NCI-H1436 (cell line): ENCODE measurements at regions not wholly inside any gene's neighbourhood (a gene's known extent, or its start where the extent isn't known, plus 50 kb on each side); places are given as distances from the start of the nearest gene placed in this dataset.

ENCODE experiments used
- DNase-seq: peaks from one replicate; lab custom pipeline; 2025; lab: John Stamatoyannopoulos, UW

DNA sequence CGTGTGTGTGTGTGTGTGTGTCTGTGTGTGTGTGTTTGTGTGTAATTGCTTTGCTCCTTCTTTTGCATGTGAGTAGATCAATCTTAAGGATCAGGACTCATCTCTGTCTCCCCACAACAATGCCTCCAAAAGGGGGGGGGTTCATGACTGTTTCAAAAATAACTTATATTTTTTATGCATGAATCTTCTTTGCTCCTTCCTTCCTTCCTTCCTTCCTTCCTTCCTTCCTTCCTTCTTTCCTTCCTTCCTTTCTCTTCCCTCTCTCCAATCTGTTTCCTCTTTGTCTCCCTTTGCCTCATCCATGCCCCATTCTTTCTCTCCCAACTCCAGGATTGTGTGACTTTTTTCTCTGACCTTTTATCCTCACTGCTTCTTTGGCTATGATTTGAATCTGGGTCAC, 126.4 kb upstream of the OSMR start:
- DNase-seq = no peak

DNA sequence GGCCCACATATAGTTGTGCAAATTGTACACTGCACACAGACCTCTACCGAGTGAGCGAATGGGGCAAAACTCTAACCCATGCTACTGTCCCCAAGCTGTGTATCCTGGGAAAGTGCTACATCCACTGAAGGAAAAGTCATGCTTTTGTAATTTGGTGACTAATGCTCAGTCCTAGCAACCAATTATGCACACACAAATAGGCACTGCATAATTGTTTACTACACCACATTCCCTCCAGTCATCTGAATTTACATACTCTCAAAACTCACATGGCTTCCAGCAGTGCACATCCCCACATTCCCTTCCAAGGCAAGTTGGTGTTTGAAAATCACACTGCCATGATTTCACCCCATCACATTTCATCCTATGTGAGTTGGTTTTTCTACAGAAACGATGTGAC, 125.9 kb upstream of the OSMR start:
- DNase-seq = no peak

DNA sequence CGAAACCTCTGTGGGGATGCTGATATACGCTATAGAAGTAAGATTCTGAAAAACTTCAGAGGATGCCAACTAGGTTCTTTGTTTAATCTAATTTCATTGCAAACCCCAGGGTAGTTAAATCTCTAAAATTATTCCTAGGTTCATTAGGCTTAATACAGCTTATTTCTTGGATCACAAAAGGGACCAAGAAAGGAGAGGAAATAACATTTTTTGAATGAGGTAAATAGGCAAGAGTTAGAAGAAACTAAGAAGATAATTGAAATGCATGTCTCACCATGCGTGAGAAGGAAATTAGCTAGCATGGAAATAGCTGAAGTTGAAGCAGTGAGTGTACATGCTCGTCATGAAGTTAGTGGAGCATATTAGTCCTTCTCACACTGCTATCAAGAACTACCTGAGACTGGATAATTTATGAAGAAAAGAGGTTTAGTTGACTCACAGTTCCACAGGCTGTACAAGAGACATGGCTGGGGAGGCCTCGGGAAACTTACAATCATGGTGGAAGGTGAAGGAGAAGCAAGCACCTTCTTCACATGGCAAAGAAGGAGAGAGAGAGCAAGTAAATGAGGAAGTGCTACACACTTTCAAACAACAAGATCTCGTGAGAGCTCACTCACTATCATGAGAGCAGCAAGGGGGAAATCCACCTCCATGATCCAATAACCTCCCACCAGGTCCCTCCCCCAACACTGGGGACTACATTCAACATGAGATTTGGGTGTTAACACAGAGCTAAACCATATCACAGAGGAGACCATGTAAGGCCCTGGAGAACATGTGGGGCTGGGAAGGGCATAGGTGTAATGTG, 125.1 kb upstream of the OSMR start:
- DNase-seq = no peak

DNA sequence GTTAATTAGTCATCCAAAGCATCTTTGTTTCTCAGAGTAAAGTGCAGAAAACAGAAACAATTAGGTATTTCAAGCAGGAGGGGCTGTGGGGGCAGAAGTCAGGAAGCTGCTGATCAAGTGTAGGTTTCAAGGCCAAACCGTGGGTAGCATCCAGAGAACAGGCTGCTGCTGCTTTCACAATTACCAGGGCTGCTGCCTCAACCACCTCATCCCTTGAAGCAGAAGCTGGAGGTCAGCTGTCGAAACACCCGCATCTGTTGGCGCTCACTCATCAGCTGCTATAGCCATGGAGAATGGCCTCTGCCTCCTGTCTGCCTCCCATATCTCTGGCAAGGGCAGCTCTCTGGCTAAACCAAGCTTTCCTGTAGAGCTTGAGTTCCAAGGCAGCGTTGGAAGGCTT, 122.9 kb upstream of the OSMR start:
- DNase-seq = no peak

DNA sequence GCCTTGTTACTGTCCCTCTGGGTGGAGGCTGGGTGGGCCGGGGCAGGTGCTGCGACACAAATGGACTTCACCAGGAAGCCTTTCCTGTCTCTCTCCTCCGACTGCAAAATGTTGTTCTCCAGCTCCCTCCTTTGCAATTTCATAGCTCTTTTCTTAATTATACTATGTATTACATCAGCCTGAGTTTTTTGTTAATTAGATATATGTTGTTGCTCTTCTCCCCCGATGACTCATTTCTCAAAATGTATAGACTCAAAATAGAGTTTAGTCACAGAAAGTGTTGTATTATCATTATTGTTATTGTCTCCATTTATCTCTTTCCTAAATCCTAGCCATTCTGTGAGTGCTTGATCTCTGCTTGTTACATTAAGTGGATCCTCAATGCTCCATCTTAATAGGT, 122.4 kb upstream of the OSMR start:
- DNase-seq = no peak

DNA sequence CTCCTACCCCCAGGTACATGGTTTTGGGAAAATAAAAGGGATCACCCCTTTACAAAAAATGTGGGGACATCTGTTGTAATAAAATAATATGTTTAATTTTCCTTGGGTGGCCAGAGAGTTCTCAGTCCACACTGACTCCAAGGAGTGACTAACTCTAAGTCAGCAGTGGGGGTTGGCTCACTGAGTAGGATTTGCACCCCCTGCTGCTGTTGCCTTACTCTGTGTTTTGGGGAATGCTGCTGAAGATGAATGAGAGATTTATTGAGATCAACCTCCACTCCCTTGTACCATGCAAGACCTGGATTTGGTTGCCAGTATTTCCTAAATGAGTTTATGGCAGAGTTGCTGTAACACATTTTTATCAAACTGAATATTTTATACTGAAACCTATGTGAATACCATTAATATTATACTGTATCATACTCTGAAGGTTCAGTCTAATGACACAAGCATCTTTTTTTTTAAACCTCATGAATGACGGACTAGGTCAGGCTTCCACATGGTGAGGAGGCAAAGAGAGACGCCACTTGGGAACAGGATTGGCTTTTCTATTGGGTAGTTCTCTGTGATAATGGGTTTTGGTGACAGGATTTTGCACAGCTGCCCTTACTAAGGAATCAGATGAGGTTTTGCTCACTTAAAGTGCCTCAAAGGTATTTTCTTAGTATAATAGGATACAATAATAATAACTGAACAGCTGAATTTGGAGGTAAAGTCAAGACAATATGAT, 121.3 kb upstream of the OSMR start:
- no peak for DNase-seq

DNA sequence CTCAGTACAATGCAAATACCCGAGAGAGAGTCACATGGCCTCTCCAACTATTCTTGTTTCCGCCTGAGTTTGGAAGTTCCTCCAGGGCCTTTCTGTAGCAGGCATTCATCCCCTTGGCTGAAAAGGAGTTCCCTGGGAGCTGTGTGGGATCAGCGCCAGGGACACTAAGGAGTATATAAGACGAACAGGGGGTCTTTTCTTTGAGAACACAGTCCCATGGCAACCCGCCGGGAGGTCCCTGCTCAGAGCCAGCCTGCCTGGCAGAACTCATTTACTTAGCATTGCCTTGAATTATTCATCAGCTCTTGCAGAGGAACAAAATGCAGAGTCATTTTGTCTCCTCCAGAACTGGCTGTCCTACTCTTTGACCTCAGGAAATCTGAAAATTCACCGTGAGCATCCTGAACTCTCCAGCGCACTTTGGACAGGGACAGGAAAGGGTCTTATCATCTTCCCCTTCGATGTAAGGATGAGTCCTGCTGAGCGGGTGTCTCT, 120.4 kb upstream of the OSMR start:
- no peak for DNase-seq

DNA sequence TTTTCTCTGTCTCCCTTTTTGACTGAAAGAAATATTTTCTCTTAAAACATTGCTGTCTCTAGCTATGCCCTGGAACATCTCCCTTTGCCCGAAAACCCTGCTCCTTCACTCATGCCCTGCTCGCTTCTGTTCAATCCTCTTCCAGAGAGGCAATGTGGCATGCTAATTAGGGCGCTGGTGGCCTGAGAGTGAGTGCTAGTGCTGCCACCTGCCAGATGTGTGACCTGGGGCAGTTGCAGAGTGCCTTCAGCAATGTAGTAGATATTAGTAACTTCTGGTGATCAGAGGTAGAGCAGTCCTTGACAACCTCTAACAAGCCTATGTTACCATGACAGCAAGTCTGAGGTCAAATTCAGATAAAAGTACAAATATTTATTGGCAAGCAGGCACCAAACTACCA, 119.5 kb upstream of the OSMR start:
- DNase-seq = no peak

DNA sequence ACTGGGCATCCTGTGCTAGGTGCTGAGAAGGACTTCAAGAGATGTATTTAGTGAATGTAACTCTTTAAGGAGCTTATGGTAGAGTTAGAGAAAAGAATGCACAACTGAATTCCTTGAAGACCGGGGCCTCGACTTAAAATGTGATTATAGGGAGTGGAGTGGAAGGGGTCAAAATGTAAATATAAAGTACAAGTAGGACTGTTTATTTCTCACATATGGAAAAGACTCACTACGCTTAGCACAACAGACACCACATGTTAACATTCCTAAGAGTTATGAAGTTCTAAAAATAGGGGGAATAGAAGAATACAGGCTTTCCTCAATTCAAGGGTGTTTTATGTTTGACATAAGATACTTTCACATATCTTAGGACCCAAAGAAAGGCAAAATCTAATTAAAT, 117.8 kb upstream of the OSMR start:
- no peak for DNase-seq

DNA sequence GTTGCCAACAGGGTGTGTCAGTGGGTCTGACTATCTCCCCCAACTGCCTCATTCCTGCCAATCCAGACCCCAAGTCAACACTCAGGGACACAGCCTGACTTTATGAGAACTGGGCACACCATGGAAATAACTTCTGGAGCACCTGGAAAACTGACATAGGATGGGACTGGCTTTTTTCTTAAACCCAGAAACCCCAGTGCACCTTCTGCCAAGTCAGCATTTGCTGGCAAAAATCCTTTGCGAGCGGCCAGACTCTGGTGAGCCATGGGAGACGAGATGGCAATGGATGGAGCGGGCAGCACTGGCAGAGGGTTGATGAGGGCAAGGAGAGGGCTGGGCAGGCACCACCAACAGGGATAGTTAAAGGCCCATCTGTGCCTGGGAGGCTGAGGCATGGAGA, 114.4 kb upstream of the OSMR start:
- DNase-seq = no peak

DNA sequence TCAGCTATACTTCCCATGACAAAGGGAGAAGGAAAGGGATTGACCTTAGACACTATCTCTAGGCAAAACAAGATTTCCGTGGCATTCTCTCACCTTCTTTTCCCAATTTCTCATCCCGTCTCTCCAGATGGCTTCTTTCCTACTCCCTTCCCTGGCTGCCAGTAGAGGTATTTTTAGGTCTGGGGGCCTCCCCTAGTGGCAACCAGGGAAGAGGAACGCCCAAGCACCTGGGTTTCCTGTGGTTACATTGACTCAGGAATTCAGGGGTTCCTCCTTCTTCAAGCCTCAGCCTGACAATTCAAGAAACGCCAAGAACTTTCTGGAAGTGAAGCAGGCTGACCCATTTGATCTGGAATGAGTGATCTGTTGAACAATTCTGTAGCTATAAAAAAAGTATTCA, 111.5 kb upstream of the OSMR start:
- no peak for DNase-seq

DNA sequence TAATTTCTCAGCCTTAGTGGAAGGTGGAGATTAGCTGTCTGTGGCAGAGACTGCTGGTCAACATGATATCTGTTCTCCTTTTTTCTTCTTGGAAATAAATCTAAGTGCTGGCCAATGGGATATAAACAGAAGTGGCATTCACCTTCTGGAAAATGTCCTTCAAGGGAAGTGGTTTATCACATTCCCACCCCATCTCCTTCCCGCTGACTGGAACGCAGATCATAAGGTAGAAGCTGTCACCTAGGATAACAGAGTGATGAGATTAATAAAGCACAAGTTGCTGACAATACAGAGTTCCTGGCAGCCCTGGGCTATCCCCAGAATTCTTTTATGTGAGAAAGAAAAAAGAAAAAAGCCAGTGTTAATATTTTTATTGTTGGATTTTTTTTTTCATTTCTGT, 109.7 kb upstream of the OSMR start:
- DNase-seq = no peak

DNA sequence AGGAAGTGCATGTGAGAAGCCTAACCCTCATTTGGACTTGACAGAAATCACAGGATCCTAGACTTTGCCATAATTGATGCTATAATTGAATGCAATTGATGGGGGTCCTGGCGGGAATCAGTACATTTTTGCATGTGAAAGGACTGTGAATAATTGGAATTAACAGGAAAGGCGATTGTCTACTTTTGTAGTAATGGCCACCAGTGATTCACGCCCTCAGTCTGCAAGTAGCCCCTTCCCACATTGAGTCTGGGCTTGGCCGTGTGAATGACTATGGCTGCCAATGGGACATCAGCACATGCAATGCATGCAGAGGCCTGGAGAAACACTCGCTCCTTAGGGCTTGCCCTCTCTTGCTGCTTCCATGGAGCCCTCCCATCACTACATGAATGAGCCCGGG, 107.8 kb upstream of the OSMR start:
- DNase-seq = no peak

DNA sequence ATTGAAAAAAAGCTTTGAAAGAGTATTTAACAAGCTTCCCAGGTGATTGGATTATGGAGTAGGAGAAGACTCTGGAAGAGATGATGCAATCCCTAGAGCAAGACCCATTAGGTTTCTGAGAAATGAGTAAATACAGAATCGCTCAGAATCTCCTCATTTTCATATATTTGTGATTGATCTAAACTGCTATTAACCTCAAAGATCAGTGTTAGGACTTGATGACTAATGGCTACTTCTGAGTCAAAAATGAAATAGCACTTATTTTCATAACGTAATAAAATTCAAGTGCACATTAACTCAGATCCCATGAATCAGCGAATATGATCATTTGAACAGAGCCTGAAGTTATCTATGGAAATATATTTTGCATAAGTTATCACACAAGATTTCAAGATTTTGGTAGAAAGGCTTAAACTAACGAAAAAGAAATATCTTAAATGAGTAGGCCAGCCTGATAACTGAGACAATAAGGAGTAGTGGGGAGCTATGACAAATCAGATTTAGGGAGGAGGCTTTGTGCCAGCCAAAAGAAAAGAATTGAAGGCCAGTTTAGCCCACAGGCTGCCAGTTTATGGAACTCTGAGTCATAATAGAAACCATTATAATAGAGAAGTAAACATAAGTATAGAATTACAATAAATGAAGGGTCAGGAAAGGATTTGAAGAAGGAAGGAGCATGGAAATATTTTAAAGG, 106.7 kb upstream of the OSMR start:
- DNase-seq = no peak

DNA sequence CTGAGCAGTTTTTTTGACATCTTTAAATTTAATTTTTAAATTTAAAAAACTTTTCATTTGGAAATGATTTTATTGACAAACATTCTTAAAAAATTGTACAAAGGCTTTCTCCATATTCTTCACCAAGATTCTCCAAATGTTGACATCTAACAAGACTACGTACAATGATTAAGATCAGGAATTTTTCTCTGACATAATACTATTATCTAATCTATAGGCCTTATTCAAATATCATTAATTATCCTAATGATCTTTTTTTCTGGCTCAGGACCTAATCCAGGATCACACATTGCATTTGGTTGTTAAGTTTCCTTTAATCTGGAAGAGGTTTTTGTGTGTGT, 106.1 kb upstream of the OSMR start:
- DNase-seq = no peak

DNA sequence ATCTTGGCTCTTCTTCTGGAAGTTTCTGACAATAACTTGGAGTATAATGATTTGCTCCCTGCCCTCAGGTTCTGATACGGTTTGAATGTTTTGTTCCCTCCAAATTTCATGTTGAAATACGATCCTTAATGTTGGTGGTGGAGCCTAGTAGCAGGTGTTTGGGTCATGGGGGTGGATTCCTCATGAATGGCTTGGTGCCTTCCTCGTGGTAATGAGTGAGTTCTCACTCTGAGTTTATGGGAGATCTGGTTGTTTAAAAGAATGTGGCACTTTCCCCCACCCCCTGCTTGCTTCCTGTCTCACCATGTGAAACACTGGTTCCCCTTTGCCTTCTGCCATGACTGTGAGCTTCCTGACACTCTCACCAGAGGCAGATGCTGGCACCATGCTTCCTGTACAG, 103.0 kb upstream of the OSMR start:
- DNase-seq = no peak

DNA sequence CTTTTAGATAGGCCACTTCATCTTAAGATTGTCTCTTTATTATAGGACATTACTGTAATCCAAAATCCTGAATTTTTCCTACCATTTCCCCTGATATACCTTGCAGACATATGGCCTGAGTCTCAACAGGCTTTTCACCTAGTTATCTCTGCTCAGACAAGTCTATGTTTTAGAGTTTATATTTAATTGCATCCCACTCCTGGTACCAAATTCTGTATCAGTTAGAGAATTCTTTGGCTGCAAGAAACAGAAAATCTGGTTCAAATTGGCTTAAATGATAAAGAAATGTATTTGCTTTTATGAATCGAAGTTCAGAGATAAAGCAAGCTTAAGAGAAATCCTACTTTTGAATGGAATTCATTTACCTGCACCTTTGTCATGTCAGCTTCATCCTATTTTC, 102.2 kb upstream of the OSMR start:
- DNase-seq = no peak

DNA sequence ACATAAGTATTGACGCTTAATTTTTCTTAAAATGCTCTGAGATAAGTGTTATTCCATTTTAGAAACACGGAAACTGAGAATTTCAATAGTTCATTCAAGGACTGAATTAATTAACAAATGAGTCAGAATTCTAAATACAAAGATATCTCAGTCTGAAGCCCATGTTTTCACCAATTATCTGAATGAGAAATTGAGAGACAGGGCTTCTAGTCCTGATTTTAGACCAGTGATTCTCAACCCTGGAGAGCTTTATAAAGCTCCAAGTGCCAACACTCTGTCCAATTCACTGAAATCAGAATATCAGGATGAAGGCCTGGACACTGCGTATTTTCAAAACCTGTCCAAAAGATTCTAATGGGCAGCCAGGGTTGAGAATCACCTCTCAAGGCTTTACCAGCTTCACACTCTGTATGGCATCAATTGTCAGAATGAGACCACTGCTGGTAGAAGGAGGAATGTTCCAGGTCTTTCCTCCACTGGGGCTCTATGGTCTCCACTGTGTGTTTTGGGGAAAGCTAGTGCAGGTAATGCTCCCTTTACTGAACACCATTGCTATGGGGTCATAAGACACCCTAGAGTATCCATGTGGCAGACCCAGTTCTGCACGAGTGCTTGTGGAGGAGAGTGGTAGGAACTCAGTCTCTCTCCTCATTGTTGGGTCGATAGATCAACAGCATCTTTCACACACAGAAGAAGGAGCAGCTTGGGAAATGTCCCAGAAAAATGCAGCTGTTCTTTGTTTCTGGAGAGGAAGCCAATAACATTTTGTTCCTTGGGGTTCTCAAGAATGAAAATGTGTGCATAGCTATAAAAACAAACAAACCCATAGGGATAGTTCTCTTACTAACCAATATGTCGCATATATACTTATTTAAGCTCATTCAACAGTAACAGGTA, 99.7 kb upstream of the OSMR start:
- DNase-seq = no peak

DNA sequence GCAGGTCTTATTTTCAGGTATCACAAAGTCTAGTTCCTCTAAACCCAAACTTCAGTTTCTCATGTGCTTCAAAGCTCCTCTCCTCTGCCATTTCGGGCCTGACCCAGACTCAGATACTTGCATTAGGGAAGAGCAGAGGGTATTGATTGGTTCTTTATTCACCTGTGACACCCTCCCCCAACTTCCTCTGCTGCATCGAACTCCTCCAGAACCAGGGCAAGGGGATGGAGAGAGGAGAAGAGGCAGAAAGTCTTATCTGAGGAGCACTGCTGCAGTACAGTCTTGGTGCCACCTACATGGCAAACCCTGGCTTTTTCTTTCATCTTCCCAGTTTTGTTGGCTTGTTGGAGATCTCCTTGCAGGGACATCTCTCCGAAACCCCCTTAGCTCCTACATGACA, 96.0 kb upstream of the OSMR start:
- no peak for DNase-seq

DNA sequence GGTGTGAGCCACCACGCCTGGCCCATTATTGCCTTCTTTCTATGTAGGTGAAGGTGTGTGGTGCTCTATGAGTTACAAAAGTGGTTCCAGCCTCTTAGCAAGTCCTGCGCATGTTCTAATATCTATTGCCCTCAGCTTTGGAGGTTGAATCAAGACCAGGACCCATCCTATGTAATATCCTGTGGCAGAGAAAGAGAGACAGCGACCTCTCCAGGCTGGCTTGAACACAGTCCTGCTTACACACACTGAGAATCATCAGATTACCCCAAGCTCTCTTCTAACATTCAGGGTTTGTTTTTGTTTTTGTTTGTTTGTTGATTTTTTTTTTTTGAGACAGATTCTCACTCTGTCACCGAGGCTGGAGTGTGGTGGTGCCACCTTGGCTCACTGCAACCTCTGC, 94.7 kb upstream of the OSMR start:
- no peak for DNase-seq

DNA sequence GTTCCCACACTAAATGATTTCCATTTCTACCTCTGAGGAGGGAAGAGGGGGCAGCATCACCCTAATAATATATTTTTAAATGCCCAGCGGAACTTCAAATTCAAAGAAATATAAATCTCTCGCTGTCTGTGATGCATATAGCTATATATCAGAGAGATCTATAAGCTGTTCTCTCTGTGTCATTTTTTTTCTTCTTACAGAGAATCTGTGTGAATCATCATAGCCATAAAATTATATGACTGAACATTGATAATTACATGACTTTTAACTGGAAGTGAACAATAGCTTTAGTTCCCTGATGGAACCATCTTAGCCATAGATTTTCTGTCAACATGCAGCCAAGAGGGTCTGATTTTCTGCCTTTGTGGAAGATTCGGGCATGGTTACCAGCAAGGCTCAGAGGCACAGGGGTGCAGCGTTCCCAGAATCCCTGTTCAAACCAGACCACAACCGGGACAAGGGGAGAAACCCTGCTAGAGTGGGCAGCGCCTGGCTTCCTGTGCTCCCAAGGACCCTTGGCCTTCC, 93.7 kb upstream of the OSMR start:
- no peak for DNase-seq

DNA sequence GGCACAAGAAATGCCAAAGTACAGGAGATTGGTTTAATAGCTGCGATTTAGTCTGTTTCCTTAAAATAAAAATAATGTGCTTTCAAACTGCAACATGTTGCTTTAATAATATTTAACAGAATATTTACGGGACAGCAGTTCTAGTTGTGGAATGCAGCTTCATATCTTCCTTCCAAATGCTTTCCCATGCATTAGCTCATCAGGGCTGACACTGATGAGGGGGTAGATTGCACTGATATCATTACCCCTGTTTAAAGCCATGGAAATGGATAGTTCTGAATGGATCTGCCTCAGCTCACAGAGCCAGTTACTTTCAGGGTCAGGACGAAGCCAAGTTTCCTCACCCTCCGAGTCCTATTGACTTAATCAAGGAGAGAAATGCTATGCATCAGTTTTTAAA, 93.2 kb upstream of the OSMR start:
- no peak for DNase-seq
